Activated CD4-positive, alpha-beta memory T cell treated with anti-CD3 and anti-CD28 coated beads for 36 hours (primary cell): ENCODE measurements at regions not wholly inside any gene's neighbourhood (a gene's known extent, or its start where the extent isn't known, plus 50 kb on each side); places are given as distances from the start of the nearest gene placed in this dataset.

Experiments used
- CTCF ChIA-PET: fragments of 350-600 bp; sonication (Branson Sonifier 250); formaldehyde crosslinking; loops from one replicate; lab custom pipeline; 2021; ENCODE audit warnings: antibody characterized with exemption, inconsistent platforms; lab: Charles Lee
- POLR2A ChIA-PET: fragments of 350-600 bp; sonication (Branson Sonifier 250); formaldehyde crosslinking; loops from one replicate; lab custom pipeline; 2021; ENCODE audit warnings: antibody characterized with exemption; lab: Charles Lee
- DNase-seq: peaks from one replicate; pipeline ENCODE4 v3.0.0-alpha.2; 2020
- H3K27ac Mint-ChIP-seq: one replicate; pipeline ENCODE4 v1.8.0; 2021; ENCODE audit warnings: mixed read lengths
- H3K27me3 Mint-ChIP-seq: one replicate; pipeline ENCODE4 v1.8.0; 2021; ENCODE audit warnings: mixed read lengths
- H3K36me3 Mint-ChIP-seq: one replicate; pipeline ENCODE4 v1.8.0; 2021; ENCODE audit warnings: mixed read lengths
- H3K4me1 Mint-ChIP-seq: one replicate; pipeline ENCODE4 v1.8.0; 2021; ENCODE audit warnings: low read depth, mixed read lengths
- H3K4me3 Mint-ChIP-seq: one replicate; pipeline ENCODE4 v1.8.0; 2021; ENCODE audit warnings: mild to moderate bottlenecking, mixed read lengths
- H3K9me3 Mint-ChIP-seq: one replicate; pipeline ENCODE4 v1.8.0; 2021; ENCODE audit warnings: mixed read lengths
- intact Hi-C: fragments of 100-400 bp; cut with micrococcal nuclease; formaldehyde crosslinking; loops from one replicate; pipeline ENCODE4 v1.15.1; 2023

GRCh38 chr7:67401492-67401891 lies 404.9 kb downstream of the TYW1 start:
- H3K27me3 Mint-ChIP-seq = no peaks in the 10 kb centered on the region
- POLR2A ChIA-PET = no interaction called here
- no peaks in the 10 kb centered on the region for H3K36me3 Mint-ChIP-seq
- intact Hi-C loops = no loop called here
- no peak overlapping the region for H3K27ac Mint-ChIP-seq
- no peak for DNase-seq
- CTCF ChIA-PET = no interaction called here
- no peaks in the 10 kb centered on the region for H3K4me1 Mint-ChIP-seq
- H3K4me3 Mint-ChIP-seq = no peak overlapping the region
- peaks cover 8% of the 10 kb centered on the region for H3K9me3 Mint-ChIP-seq

GRCh38 chr7:67402280-67402679 lies 405.6 kb downstream of the TYW1 start:
- CTCF ChIA-PET = no interaction called here
- intact Hi-C loops = no loop called here
- no peak for DNase-seq
- POLR2A ChIA-PET = no interaction called here
- Mint-ChIP-seq H3K36me3 (no peaks in the 10 kb centered on the region), H3K4me3 (no peak overlapping the region), H3K27me3 (no peaks in the 10 kb centered on the region), H3K4me1 (no peaks in the 10 kb centered on the region), H3K9me3 (peaks cover 8% of the 10 kb centered on the region), H3K27ac (no peak overlapping the region)

GRCh38 chr7:67406976-67407375 lies 410.3 kb downstream of the TYW1 start:
- Mint-ChIP-seq H3K9me3 (no peaks in the 10 kb centered on the region), H3K27ac (no peak overlapping the region), H3K4me1 (no peaks in the 10 kb centered on the region), H3K36me3 (no peaks in the 10 kb centered on the region), H3K27me3 (no peaks in the 10 kb centered on the region), H3K4me3 (no peak overlapping the region)
- intact Hi-C loops = no loop called here
- DNase-seq = no peak
- CTCF ChIA-PET = no interaction called here
- POLR2A ChIA-PET = no interaction called here

- CTCF ChIA-PET = no interaction called here
- intact Hi-C loops = no loop called here
- no peak overlapping the region for H3K4me3 Mint-ChIP-seq
- no peak for DNase-seq
- no peaks in the 10 kb centered on the region for H3K27me3 Mint-ChIP-seq
- no peaks in the 10 kb centered on the region for H3K4me1 Mint-ChIP-seq
- no peak overlapping the region for H3K27ac Mint-ChIP-seq
- no peaks in the 10 kb centered on the region for H3K9me3 Mint-ChIP-seq
- no peaks in the 10 kb centered on the region for H3K36me3 Mint-ChIP-seq
- POLR2A ChIA-PET = no interaction called here
Measured at GRCh38 chr7:67407392-67408071, 410.9 kb downstream of the TYW1 start.

- DNase-seq = no peak
- intact Hi-C loops = no loop called here
- H3K4me3 Mint-ChIP-seq = no peak overlapping the region
- H3K27me3 Mint-ChIP-seq = no peaks in the 10 kb centered on the region
- H3K4me1 Mint-ChIP-seq = no peaks in the 10 kb centered on the region
- no peaks in the 10 kb centered on the region for H3K9me3 Mint-ChIP-seq
- no peak overlapping the region for H3K27ac Mint-ChIP-seq
- CTCF ChIA-PET = no interaction called here
- H3K36me3 Mint-ChIP-seq = no peaks in the 10 kb centered on the region
- POLR2A ChIA-PET = no interaction called here
Measured at GRCh38 chr7:67408109-67408508, 411.5 kb downstream of the TYW1 start.

- no peak overlapping the region for H3K4me3 Mint-ChIP-seq
- ChIA-PET POLR2A (no interaction called here), CTCF (no interaction called here)
- no peaks in the 10 kb centered on the region for H3K27me3 Mint-ChIP-seq
- peaks cover 18% of the 10 kb centered on the region for H3K9me3 Mint-ChIP-seq
- H3K4me1 Mint-ChIP-seq = no peaks in the 10 kb centered on the region
- no peak overlapping the region for H3K27ac Mint-ChIP-seq
- DNase-seq = no peak
- peaks cover 4% of the 10 kb centered on the region for H3K36me3 Mint-ChIP-seq
- intact Hi-C loops = no loop called here
Measured at GRCh38 chr7:67413670-67414069, 417.0 kb downstream of the TYW1 start.

GRCh38 chr7:67414858-67415257 lies 418.2 kb downstream of the TYW1 start:
- Mint-ChIP-seq H3K4me3 (no peak overlapping the region), H3K4me1 (no peaks in the 10 kb centered on the region), H3K9me3 (peaks cover 18% of the 10 kb centered on the region), H3K36me3 (peaks cover 4% of the 10 kb centered on the region), H3K27ac (no peak overlapping the region), H3K27me3 (no peaks in the 10 kb centered on the region)
- intact Hi-C loops = no loop called here
- DNase-seq = no peak
- ChIA-PET CTCF (no interaction called here), POLR2A (no interaction called here)

GRCh38 chr7:67422601-67423000 lies 426.0 kb downstream of the TYW1 start:
- Mint-ChIP-seq H3K4me1 (no peaks in the 10 kb centered on the region), H3K9me3 (no peaks in the 10 kb centered on the region), H3K36me3 (no peaks in the 10 kb centered on the region), H3K4me3 (no peak overlapping the region), H3K27ac (no peak overlapping the region), H3K27me3 (no peaks in the 10 kb centered on the region)
- intact Hi-C loops = no loop called here
- DNase-seq = no peak
- ChIA-PET CTCF (no interaction called here), POLR2A (no interaction called here)

GRCh38 chr7:67423065-67423464 lies 426.4 kb downstream of the TYW1 start:
- no peaks in the 10 kb centered on the region for H3K4me1 Mint-ChIP-seq
- POLR2A ChIA-PET = no interaction called here
- intact Hi-C loops = no loop called here
- DNase-seq = no peak
- no peak overlapping the region for H3K4me3 Mint-ChIP-seq
- H3K36me3 Mint-ChIP-seq = no peaks in the 10 kb centered on the region
- H3K9me3 Mint-ChIP-seq = no peaks in the 10 kb centered on the region
- CTCF ChIA-PET = no interaction called here
- H3K27ac Mint-ChIP-seq = no peak overlapping the region
- no peaks in the 10 kb centered on the region for H3K27me3 Mint-ChIP-seq

- DNase-seq = no peak
- H3K9me3 Mint-ChIP-seq = peaks cover 2% of the 10 kb centered on the region
- H3K27me3 Mint-ChIP-seq = no peaks in the 10 kb centered on the region
- intact Hi-C loops = no loop called here
- POLR2A ChIA-PET = no interaction called here
- H3K4me1 Mint-ChIP-seq = no peaks in the 10 kb centered on the region
- no peak overlapping the region for H3K27ac Mint-ChIP-seq
- H3K36me3 Mint-ChIP-seq = no peaks in the 10 kb centered on the region
- CTCF ChIA-PET = no interaction called here
- H3K4me3 Mint-ChIP-seq = no peak overlapping the region
Measured at GRCh38 chr7:67426654-67427053, 430.0 kb downstream of the TYW1 start.

GRCh38 chr7:67429735-67430134 lies 433.1 kb downstream of the TYW1 start:
- peaks cover 12% of the 10 kb centered on the region for H3K9me3 Mint-ChIP-seq
- H3K4me1 Mint-ChIP-seq = no peaks in the 10 kb centered on the region
- intact Hi-C loops = no loop called here
- DNase-seq = no peak
- ChIA-PET CTCF (no interaction called here), POLR2A (no interaction called here)
- H3K36me3 Mint-ChIP-seq = no peaks in the 10 kb centered on the region
- no peak overlapping the region for H3K4me3 Mint-ChIP-seq
- H3K27ac Mint-ChIP-seq = no peak overlapping the region
- H3K27me3 Mint-ChIP-seq = no peaks in the 10 kb centered on the region

- intact Hi-C loops = no loop called here
- no peaks in the 10 kb centered on the region for H3K27me3 Mint-ChIP-seq
- CTCF ChIA-PET = no interaction called here
- peaks cover 14% of the 10 kb centered on the region for H3K9me3 Mint-ChIP-seq
- no peaks in the 10 kb centered on the region for H3K4me1 Mint-ChIP-seq
- no peak overlapping the region for H3K4me3 Mint-ChIP-seq
- H3K27ac Mint-ChIP-seq = no peak overlapping the region
- DNase-seq = no peak
- POLR2A ChIA-PET = no interaction called here
- H3K36me3 Mint-ChIP-seq = no peaks in the 10 kb centered on the region
Measured at GRCh38 chr7:67432536-67433234, 436.1 kb downstream of the TYW1 start.

- no peak overlapping the region for H3K27ac Mint-ChIP-seq
- no peaks in the 10 kb centered on the region for H3K4me1 Mint-ChIP-seq
- ChIA-PET POLR2A (no interaction called here), CTCF (no interaction called here)
- intact Hi-C loops = no loop called here
- H3K4me3 Mint-ChIP-seq = no peak overlapping the region
- no peaks in the 10 kb centered on the region for H3K27me3 Mint-ChIP-seq
- H3K9me3 Mint-ChIP-seq = peaks cover 12% of the 10 kb centered on the region
- no peak for DNase-seq
- H3K36me3 Mint-ChIP-seq = no peaks in the 10 kb centered on the region
Measured at GRCh38 chr7:67435894-67436535, 439.4 kb downstream of the TYW1 start.
